SK-N-MC (cell line): ENCODE measurements at regions not wholly inside any gene's neighbourhood (a gene's known extent, or its start where the extent isn't known, plus 50 kb on each side); places are given as distances from the start of the nearest gene placed in this dataset.

ENCODE experiments used
- EZH2 ChIP-seq: fragments of 200-600 bp; sonication (generic); IDR thresholded peaks from one replicate; pipeline ENCODE4 v1.6.1; 2017; ENCODE audit warnings: antibody characterized with exemption
- POLR2AphosphoS5 ChIP-seq: IDR thresholded peaks from 2 replicates; pipeline ENCODE4 v1.6.1; 2012; ENCODE audit warnings: mild to moderate bottlenecking, low read depth, low read length, borderline replicate concordance

GRCh38 chr2:78061301-78061700 is 539.1 kb upstream of the LRRTM4 start:
- TF ChIP-seq POLR2AphosphoS5 (no peak), EZH2 (no peak)
